Naive thymus-derived CD4-positive, alpha-beta T cell (primary cell): ENCODE measurements at regions not wholly inside any gene's neighbourhood (a gene's known extent, or its start where the extent isn't known, plus 50 kb on each side); places are given as distances from the start of the nearest gene placed in this dataset.

ENCODE experiments used
- ATAC-seq: fragments of 150-1000 bp; cut with Tn5 transposase; 2 replicates; pipeline ENCODE4 v1.10.0; 2021; ENCODE audit warnings: mild to moderate bottlenecking, moderate library complexity
- CTCF ChIA-PET: fragments of 350-600 bp; sonication (Branson Sonifier 250); formaldehyde crosslinking; loops from one replicate; lab custom pipeline; 2021; ENCODE audit warnings: antibody characterized with exemption; lab: Charles Lee
- POLR2A ChIA-PET: fragments of 350-600 bp; sonication (Branson Sonifier 250); formaldehyde crosslinking; loops from one replicate; lab custom pipeline; 2021; ENCODE audit warnings: antibody characterized with exemption, inconsistent platforms; lab: Charles Lee
- DNase-seq, 9 donors: peaks; one replicate each; pipeline versions ENCODE4 v3.0.0 to v3.0.0-alpha.2; 2020 to 2022; ENCODE audit warnings: mixed read lengths in 1 of 9
- H3K27ac ChIP-seq: one replicate; pipeline ENCODE4 v1.7.0; 2013; ENCODE audit warnings: mild to moderate bottlenecking, low read depth, low read length, moderate library complexity
- H3K27me3 ChIP-seq, 2 donors: one replicate each; pipeline ENCODE4 v1.7.0; 2013; ENCODE audit warnings: low read length in 2 of 2, mild to moderate bottlenecking in 2 of 2, moderate library complexity in 2 of 2; ENCODE audit not compliant: control insufficient read depth in 2 of 2, insufficient read depth in 2 of 2
- H3K36me3 ChIP-seq, 3 experiments: 1 replicate in 2 of 3; 2 replicates in 1 of 3; pipeline ENCODE4 v1.7.0; 2013; ENCODE audit warnings: low read length in 3 of 3, mild to moderate bottlenecking in 3 of 3, moderate library complexity in 1 of 3; ENCODE audit not compliant: insufficient read depth in 3 of 3, control insufficient read depth in 2 of 3
- H3K4me1 ChIP-seq, 2 donors: one replicate each; pipeline ENCODE4 v1.7.0; 2013; ENCODE audit warnings: low read length in 2 of 2, mild to moderate bottlenecking in 2 of 2, moderate library complexity in 1 of 2; ENCODE audit not compliant: control insufficient read depth in 2 of 2, insufficient read depth in 2 of 2
- H3K4me3 ChIP-seq: 2 replicates; pipeline ENCODE4 v1.7.0; 2013; ENCODE audit warnings: mild to moderate bottlenecking, low read length
- H3K9me3 ChIP-seq, 3 experiments: 1 replicate in 2 of 3; 2 replicates in 1 of 3; pipeline ENCODE4 v1.7.0; 2013; ENCODE audit warnings: low read length in 3 of 3; ENCODE audit not compliant: control insufficient read depth in 2 of 3
- H3K27ac Mint-ChIP-seq, 9 donors: one replicate each; pipeline ENCODE4 v1.8.0; 2020 to 2022; ENCODE audit warnings: mixed read lengths in 9 of 9, mild to moderate bottlenecking in 8 of 9, moderate library complexity in 5 of 9, inconsistent platforms in 2 of 9
- H3K27me3 Mint-ChIP-seq, 5 donors: one replicate each; pipeline ENCODE4 v1.8.0; 2021 to 2022; ENCODE audit warnings: mixed read lengths in 5 of 5, mild to moderate bottlenecking in 1 of 5
- H3K36me3 Mint-ChIP-seq, 5 donors: one replicate each; pipeline ENCODE4 v1.8.0; 2020 to 2022; ENCODE audit warnings: mixed read lengths in 5 of 5, mild to moderate bottlenecking in 3 of 5, inconsistent platforms in 1 of 5
- H3K4me1 Mint-ChIP-seq, 7 donors: one replicate each; pipeline ENCODE4 v1.8.0; 2020 to 2022; ENCODE audit warnings: mixed read lengths in 7 of 7, mild to moderate bottlenecking in 3 of 7, inconsistent platforms in 1 of 7
- H3K4me3 Mint-ChIP-seq, 10 donors: one replicate each; pipeline ENCODE4 v1.8.0; 2020 to 2022; ENCODE audit warnings: mild to moderate bottlenecking in 10 of 10, mixed read lengths in 10 of 10, moderate library complexity in 6 of 10, inconsistent platforms in 2 of 10
- H3K9me3 Mint-ChIP-seq, 11 donors: one replicate each; pipeline ENCODE4 v1.8.0; 2020 to 2022; ENCODE audit warnings: mixed read lengths in 11 of 11, mild to moderate bottlenecking in 4 of 11, inconsistent platforms in 1 of 11, moderate library complexity in 1 of 11
- intact Hi-C, 2 donors: fragments of 100-400 bp; cut with micrococcal nuclease; formaldehyde crosslinking; loops; one replicate each; pipeline ENCODE4 v1.15.1; 2023

DNA sequence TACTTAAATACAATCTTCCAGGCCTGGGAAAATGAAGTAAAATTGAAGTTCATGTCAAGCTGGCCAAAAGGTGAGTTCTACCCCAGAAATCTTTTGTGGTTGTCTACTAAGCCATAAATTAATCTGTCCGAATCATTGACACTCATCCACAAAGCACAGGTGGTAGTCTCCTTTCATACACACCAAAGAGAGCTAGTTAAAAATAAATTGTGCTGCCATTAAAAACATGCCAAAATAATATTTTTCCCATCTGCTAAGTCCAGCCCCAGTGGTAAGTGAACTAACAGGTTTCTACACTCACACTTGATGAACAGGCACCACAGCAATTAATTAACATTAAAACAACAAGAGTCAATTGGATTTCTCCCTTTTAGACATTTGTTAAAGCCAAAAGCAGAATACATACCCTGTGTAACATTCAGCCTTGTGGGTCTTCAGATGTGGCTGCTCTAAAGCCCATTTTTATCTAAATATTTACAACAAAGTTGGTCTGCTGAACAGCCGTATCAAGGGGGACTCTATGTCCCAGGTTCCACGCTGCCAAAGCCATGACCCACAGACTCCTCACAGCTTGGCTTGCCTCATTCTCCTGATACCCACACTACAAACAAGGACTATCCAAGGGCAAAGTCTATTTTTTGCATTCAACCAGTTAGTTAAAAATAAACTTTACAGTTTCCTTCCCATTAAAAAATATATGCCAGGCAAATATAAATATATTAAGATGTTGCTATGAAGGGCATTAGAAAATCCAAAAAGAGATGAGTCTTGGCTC lies 490.4 kb downstream of the BMP2 start:
- no peaks in the 10 kb centered on the region for H3K9me3 ChIP-seq
- Mint-ChIP-seq H3K9me3 (peaks cover 0 to 9% (median 3%) of the 10 kb centered on the region in 11 donors), H3K27ac (no peak overlapping the region), H3K4me3 (no peak overlapping the region), H3K27me3 (no peaks in the 10 kb centered on the region), H3K4me1 (no peaks in the 10 kb centered on the region), H3K36me3 (no peaks in the 10 kb centered on the region)
- no peak overlapping the region for H3K4me3 ChIP-seq
- intact Hi-C loops = no loop called here
- DNase-seq (no peak), ATAC-seq (no peak)
- H3K36me3 ChIP-seq = no peaks in the 10 kb centered on the region
- POLR2A ChIA-PET = no interaction called here
- H3K4me1 ChIP-seq = no peaks in the 10 kb centered on the region
- no peak overlapping the region for H3K27ac ChIP-seq
- H3K27me3 ChIP-seq = no peaks in the 10 kb centered on the region
- CTCF ChIA-PET = no interaction called here

DNA sequence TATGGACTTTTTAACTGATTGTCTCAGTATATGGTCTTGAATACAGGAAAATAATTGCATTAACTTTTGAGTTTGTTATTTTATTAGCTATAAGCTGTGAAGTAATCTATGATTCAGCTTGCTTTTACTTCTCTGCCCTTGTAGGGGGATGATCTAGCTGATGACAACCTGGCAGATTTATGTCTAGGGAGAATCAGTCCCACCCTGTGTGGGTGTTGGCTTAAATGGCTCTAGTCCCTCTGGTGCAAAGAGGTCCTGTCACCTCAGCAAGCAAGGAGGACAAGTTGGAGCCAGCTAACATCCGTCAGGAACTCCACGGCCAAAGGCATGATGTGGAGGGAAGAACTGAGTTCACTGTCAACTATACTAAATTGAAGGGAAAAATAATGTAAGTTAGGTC lies 495.3 kb downstream of the BMP2 start:
- H3K4me1 ChIP-seq = no peaks in the 10 kb centered on the region
- CTCF ChIA-PET = no interaction called here
- intact Hi-C loops = no loop called here
- Mint-ChIP-seq H3K4me1 (no peaks in the 10 kb centered on the region), H3K27ac (no peak overlapping the region), H3K9me3 (peaks cover 0 to 10% (median 3%) of the 10 kb centered on the region in 11 donors), H3K27me3 (no peaks in the 10 kb centered on the region), H3K4me3 (no peak overlapping the region), H3K36me3 (no peaks in the 10 kb centered on the region)
- H3K9me3 ChIP-seq = no peaks in the 10 kb centered on the region
- H3K4me3 ChIP-seq = no peak overlapping the region
- no peak for DNase-seq
- no peak for ATAC-seq
- no peak overlapping the region for H3K27ac ChIP-seq
- H3K36me3 ChIP-seq = no peaks in the 10 kb centered on the region
- no peaks in the 10 kb centered on the region for H3K27me3 ChIP-seq
- POLR2A ChIA-PET = no interaction called here

DNA sequence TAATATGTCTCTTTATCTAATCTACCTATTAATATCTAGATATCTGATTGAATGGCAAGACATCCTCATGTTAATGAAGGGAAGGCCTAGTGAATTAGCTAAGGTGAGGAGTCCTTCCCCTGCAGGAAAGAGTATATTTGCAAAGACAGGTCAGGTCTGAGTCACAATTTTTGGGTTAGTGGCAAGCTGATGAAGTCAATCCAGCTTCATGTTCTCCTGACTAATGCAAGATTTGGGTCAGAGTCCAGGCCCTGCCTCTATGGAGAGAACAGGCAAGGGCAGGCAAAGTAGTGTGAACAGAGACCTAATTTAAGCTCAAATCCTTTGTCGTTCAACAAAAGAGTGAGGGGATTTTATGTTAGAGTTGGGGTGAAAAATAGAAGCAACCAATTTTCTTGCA lies 496.7 kb downstream of the BMP2 start:
- H3K27me3 ChIP-seq = no peaks in the 10 kb centered on the region
- H3K9me3 ChIP-seq = no peaks in the 10 kb centered on the region
- H3K27ac Mint-ChIP-seq = no peak overlapping the region
- no peaks in the 10 kb centered on the region for H3K36me3 Mint-ChIP-seq
- H3K36me3 ChIP-seq = no peaks in the 10 kb centered on the region
- DNase-seq = no peak
- H3K27ac ChIP-seq = no peak overlapping the region
- H3K27me3 Mint-ChIP-seq = no peaks in the 10 kb centered on the region
- no peaks in the 10 kb centered on the region for H3K4me1 Mint-ChIP-seq
- H3K4me3 ChIP-seq = no peak overlapping the region
- CTCF ChIA-PET = no interaction called here
- POLR2A ChIA-PET = no interaction called here
- no peaks in the 10 kb centered on the region for H3K4me1 ChIP-seq
- ATAC-seq = no peak
- intact Hi-C loops = no loop called here
- H3K9me3 Mint-ChIP-seq = peaks cover 0 to 11% (median 2%) of the 10 kb centered on the region in 11 donors
- no peak overlapping the region for H3K4me3 Mint-ChIP-seq

GRCh38 chr20:7269452-7269851 lies 502.0 kb downstream of the BMP2 start:
- DNase-seq (no peak), ATAC-seq (no peak)
- no peaks in the 10 kb centered on the region for H3K4me1 Mint-ChIP-seq
- H3K27ac Mint-ChIP-seq = no peak overlapping the region
- H3K36me3 ChIP-seq = no peaks in the 10 kb centered on the region
- H3K36me3 Mint-ChIP-seq = no peaks in the 10 kb centered on the region
- ChIA-PET POLR2A (no interaction called here), CTCF (no interaction called here)
- H3K27me3 Mint-ChIP-seq = peaks cover 0 to 4% (median 0%) of the 10 kb centered on the region in 5 donors
- peaks cover 0 to 9% (median 3%) of the 10 kb centered on the region in 11 donors for H3K9me3 Mint-ChIP-seq
- intact Hi-C loops = no loop called here
- H3K4me1 ChIP-seq = no peaks in the 10 kb centered on the region
- no peak overlapping the region for H3K27ac ChIP-seq
- no peaks in the 10 kb centered on the region for H3K9me3 ChIP-seq
- no peak overlapping the region for H3K4me3 ChIP-seq
- H3K4me3 Mint-ChIP-seq = no peak overlapping the region
- no peaks in the 10 kb centered on the region for H3K27me3 ChIP-seq

DNA sequence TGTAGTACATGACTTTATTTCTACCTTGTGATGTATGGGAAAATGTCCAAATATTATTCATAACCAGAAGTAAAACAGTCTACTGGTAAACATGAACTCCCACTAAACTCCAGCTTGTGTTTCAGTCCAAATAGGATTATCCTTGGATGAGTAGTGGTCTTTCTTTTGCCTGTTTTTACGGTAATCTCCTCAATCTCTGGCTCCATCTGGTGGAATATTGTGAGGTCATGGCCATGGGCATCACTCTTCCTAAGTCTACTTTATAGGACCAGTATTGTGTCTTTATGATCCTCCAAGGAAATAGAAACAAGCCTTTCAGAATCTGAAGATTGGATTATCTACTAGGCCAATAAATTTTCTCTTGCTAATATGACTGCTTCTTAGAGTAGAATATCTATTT lies 505.0 kb downstream of the BMP2 start:
- POLR2A ChIA-PET = no interaction called here
- ATAC-seq (no peak), DNase-seq (no peak)
- H3K4me1 ChIP-seq = no peaks in the 10 kb centered on the region
- Mint-ChIP-seq H3K9me3 (peaks cover 0 to 15% (median 10%) of the 10 kb centered on the region in 11 donors), H3K27ac (no peak overlapping the region), H3K4me3 (no peak overlapping the region), H3K27me3 (peaks cover 0 to 9% (median 0%) of the 10 kb centered on the region in 5 donors), H3K4me1 (no peaks in the 10 kb centered on the region), H3K36me3 (no peaks in the 10 kb centered on the region)
- intact Hi-C loops = no loop called here
- no peak overlapping the region for H3K4me3 ChIP-seq
- no peaks in the 10 kb centered on the region for H3K36me3 ChIP-seq
- no peaks in the 10 kb centered on the region for H3K9me3 ChIP-seq
- CTCF ChIA-PET = no interaction called here
- H3K27me3 ChIP-seq = no peaks in the 10 kb centered on the region
- no peak overlapping the region for H3K27ac ChIP-seq

GRCh38 chr20:7274870-7275269 lies 507.4 kb downstream of the BMP2 start:
- peaks cover 0 to 9% (median 0%) of the 10 kb centered on the region in 5 donors for H3K27me3 Mint-ChIP-seq
- Histone ChIP-seq H3K4me3 (no peak overlapping the region), H3K4me1 (no peaks in the 10 kb centered on the region), H3K36me3 (no peaks in the 10 kb centered on the region), H3K9me3 (no peaks in the 10 kb centered on the region), H3K27me3 (no peaks in the 10 kb centered on the region), H3K27ac (no peak overlapping the region)
- H3K4me1 Mint-ChIP-seq = no peaks in the 10 kb centered on the region
- intact Hi-C loops = no loop called here
- H3K4me3 Mint-ChIP-seq = no peak overlapping the region
- CTCF ChIA-PET = no interaction called here
- peaks cover 0 to 25% (median 10%) of the 10 kb centered on the region in 11 donors for H3K9me3 Mint-ChIP-seq
- no peaks in the 10 kb centered on the region for H3K36me3 Mint-ChIP-seq
- no peak overlapping the region for H3K27ac Mint-ChIP-seq
- POLR2A ChIA-PET = no interaction called here
- DNase-seq (no peak), ATAC-seq (no peak)

GRCh38 chr20:7275645-7276237 lies 508.3 kb downstream of the BMP2 start:
- ATAC-seq (no peak), DNase-seq (no peak)
- Mint-ChIP-seq H3K9me3 (peaks cover 0 to 25% (median 10%) of the 10 kb centered on the region in 11 donors), H3K27me3 (peaks cover 0 to 9% (median 0%) of the 10 kb centered on the region in 5 donors), H3K36me3 (no peaks in the 10 kb centered on the region), H3K4me3 (no peak overlapping the region), H3K27ac (no peak overlapping the region), H3K4me1 (no peaks in the 10 kb centered on the region)
- Histone ChIP-seq H3K9me3 (no peaks in the 10 kb centered on the region), H3K27ac (no peak overlapping the region), H3K4me1 (no peaks in the 10 kb centered on the region), H3K27me3 (no peaks in the 10 kb centered on the region), H3K4me3 (no peak overlapping the region), H3K36me3 (no peaks in the 10 kb centered on the region)
- CTCF ChIA-PET = no interaction called here
- POLR2A ChIA-PET = no interaction called here
- intact Hi-C loops = no loop called here
